KG1 (cell line): ENCODE measurements at regions not wholly inside any gene's neighbourhood (a gene's known extent, or its start where the extent isn't known, plus 50 kb on each side); places are given as distances from the start of the nearest gene placed in this dataset.
"Not testable (repeated sequence)": the region's sequence is repeated elsewhere in the genome, so short reads cannot be mapped to it uniquely, and the experiment has no call there.

Experiments
- DNase-seq: peaks from one replicate; lab custom pipeline; 2025; lab: John Stamatoyannopoulos, UW

DNA sequence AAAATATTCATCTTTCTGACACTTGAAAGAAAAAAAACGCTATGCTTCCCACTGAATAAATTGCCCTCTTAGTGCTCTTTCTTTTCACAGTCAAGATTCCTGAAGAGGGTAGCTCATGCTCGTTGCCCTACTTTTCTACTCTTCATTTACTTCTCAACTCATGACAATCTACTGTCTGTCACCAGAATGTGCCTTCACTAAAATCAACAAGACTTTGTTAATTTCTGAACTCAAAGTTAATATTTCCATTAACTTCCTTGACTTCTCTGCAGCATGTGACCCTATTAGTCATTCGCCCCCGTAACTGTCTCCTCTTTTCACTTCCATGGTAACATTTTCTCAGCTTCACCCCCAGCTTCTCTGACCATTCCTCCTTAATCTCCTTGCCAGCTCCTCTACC is 98.9 kb upstream of the MAPRE2 start:
- no peak for DNase-seq

GRCh38 chr18:34942975-34943374 is 98.2 kb upstream of the MAPRE2 start:
- no peak for DNase-seq

- DNase-seq, result no peak
Measured at GRCh38 chr18:34943587-34943986, 97.6 kb upstream of the MAPRE2 start.

GRCh38 chr18:34947711-34948125 is 93.5 kb upstream of the MAPRE2 start:
- no peak for DNase-seq

DNA sequence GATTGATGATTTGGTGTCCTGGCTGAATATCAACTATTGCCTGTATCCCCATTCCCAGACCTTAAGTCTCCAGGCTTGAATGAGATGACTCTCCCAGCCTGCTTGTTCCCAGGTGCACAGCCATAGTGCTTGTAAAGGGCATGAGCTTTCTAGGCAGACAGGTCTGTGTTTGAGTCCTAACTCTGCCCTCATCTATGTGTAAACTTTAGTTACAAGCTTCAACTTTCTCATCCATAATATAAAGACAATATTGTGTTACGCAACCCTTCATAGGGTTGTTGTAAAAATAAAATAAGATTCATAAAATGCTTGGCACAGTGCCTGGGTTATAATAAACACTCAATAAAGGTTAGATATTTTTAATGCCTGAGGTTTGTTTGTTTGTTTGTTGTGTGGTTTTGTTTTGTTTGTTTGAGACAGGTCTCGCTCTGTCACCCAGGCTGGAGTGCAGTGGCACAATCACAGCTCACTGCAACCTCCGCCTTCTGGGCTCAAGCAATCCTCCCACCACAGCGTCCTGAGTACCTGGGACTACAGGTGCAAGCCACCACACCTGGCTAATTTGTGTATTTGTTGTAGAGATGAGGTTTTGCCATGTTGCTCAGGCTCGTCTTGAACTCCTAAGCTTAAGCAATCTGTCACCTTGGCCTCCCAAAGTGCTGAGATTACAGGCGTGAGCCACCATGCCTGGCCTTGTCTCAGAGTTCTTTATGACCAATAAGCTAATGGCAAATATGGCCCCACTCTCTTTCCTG is 89.4 kb upstream of the MAPRE2 start:
- no peak for DNase-seq

GRCh38 chr18:34953212-34953611 is 88.0 kb upstream of the MAPRE2 start:
- no peak for DNase-seq

DNA sequence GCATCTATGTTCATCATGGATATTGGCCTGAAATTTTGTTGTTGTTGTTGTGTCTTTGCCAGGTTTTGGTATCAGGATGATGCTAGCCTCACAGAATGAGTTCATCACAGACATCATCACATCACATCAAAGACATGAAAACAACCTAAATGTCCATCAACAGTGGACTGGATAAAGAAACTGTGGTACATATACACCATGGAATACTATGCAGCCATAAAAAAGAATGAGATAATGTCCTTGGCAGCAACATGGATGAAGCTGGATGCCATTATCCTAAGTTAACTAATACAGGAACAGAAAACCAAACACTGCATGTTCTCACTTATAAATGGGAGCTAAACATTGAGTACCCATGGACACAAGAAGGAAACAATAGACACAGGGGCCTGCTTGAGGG is 85.7 kb upstream of the MAPRE2 start:
- DNase-seq, result not testable (repeated sequence)

- DNase-seq, result no peak
Measured at GRCh38 chr18:34956663-34957062, 84.5 kb upstream of the MAPRE2 start.

- DNase-seq, result no peak
Measured at GRCh38 chr18:34957119-34957863, 83.9 kb upstream of the MAPRE2 start.

- DNase-seq, result no peak
Measured at GRCh38 chr18:34957864-34958259, 83.4 kb upstream of the MAPRE2 start.

GRCh38 chr18:34959211-34959829 is 81.9 kb upstream of the MAPRE2 start:
- no peak for DNase-seq

- DNase-seq, result no peak
Measured at GRCh38 chr18:34959989-34960388, 81.2 kb upstream of the MAPRE2 start.

DNA sequence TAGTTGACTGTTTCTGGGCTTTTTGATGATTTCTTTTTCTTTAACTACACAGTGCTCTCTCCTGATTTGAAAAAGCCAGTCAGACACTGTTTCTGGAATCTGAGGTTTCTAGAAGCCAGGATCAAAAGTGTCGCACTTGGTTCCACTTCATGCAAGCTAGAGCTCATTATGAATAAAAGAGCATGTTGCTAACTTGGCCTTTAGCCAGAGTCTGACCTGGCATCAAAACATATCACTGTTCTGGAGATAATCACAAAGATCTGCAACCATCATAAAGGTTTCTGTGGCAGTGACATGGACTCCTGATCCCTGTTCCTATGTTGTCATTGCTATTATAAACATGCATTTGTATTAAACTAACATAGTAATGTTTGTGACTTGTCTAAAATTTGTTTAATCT is 76.1 kb upstream of the MAPRE2 start:
- no peak for DNase-seq

DNA sequence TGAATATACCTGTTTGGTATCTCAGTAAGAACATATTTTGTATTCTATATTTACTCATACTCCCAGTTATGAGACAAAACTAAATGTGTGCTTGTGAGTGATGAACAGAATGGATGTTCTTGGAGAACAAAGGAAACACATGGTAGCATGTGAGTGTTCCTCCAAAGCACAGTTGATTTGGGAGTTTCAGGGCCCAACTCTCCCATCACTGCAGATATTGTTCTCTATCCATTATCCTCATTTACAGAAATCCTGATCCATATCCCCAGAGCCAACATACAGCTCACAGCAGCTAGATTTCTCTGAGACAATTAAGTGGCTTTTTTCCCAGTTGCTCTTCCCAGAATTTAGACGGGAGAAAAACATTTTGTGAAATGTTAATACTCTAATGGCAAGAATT is 75.6 kb upstream of the MAPRE2 start:
- DNase-seq, result no peak

DNA sequence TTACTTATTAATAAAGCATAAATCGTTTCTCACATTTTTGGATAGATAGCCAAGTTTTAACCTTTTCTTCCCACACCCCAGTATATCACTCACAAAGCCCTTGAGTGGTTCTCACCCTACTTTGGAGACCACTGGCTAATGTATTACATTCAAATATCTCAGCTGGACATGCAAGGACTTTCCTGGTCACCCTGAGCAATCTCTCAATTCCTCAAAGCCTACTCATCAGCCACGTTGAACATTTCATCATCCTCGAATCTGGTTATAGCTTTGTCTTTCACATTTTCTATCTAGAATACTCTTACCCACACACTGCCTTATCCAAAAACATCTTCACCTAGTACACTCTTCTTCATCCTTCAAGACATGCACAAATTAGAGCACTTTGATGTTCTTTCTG is 71.1 kb upstream of the MAPRE2 start:
- DNase-seq, result no peak

- no peak for DNase-seq
Measured at GRCh38 chr18:34971313-34971712, 69.9 kb upstream of the MAPRE2 start.

DNA sequence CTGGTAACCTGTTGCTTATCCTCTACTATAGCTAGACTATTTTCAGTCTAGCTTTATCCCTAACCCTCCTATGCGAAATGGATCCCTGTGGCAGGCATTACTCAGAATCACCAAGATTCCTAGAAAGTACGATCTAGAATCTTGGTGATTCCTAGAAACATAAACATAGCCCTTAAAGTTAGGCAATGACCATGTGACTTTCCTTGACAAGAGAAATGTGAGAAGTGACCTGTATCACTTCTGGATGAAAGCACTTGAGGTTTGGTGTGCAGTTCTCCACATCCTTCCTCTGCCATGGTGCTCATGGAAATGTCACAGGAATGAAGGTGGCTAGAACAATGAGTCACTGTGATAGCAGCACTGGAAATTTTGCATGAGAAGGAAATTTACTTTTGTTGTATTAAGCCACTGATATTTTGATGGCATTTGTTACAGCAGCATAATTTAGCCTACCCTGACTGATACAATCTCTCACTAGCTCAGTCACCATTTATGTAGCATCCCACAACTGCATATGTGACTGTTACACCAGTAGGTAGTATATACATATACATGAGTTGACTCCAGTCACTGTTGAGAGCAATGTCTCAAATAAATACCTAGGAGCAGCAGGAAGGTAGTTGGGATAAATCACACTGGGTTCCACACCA is 68.3 kb upstream of the MAPRE2 start:
- DNase-seq, result no peak

- DNase-seq, result no peak
Measured at GRCh38 chr18:34976123-34976522, 65.1 kb upstream of the MAPRE2 start.

DNA sequence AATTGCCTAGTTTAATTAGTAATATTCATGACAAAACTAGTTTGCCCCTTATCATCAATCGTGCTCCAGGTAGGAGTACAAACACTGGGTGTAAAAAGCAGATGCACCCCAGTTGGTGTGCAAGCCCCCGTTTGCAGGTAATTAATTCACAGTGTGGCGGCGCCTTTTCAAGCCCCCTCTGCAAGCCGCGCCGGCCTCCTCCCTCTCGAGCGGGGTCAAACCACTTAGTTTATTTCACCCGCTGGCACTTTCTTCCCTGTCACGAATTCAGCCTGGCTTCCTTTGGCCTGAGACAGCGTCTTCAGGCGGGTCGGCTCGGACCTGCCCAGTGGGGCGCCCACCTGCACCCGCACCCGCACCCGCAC is 64.7 kb upstream of the MAPRE2 start:
- no peak for DNase-seq

DNA sequence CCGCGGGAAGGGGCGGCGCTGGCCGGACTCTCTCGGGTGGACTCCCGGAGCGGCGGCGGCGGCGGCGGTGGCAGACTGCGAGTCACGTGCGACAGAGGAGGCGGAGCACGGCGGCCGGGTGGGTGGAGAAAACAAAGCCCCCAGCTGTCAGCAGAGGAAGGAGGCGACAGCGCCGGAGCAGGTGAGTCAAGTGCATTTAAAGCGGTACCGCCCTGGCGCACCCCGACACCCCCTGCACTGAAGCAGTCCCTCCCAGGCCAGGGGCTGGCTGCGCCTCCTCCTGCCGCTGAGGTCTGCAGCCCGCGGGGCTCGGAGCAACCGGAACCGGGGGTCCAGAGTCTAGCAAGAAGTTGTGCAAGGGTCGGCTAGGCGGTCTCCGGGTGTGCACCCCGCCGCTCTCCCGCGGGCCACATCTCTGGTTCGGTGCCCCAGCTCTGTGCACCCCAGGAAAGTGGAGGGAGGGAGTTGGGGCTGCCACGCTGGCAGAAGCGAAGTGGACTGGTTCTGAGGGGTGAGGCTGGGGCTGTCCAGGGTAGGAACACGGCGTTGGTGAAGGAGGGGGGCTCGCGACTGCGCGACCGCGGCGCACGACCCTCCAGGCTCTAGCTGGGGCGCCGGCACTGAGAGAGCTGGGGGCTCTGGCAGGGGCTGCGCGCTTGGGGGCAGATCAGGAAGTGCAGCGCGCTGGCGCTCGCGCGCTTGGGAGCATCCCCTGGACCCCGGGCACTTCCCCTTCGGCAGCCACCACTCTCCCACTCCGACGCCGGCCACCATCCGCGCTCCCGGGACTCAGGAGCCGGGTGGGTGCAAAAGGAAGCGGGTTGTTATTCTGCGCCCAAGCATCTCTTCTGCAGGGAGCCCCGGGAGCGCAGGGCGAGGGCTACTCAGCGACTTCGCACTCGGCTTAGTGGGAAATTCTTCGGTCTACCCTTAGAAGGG is 64.0 kb upstream of the MAPRE2 start:
- peak; percentile 39 for DNase-seq

DNA sequence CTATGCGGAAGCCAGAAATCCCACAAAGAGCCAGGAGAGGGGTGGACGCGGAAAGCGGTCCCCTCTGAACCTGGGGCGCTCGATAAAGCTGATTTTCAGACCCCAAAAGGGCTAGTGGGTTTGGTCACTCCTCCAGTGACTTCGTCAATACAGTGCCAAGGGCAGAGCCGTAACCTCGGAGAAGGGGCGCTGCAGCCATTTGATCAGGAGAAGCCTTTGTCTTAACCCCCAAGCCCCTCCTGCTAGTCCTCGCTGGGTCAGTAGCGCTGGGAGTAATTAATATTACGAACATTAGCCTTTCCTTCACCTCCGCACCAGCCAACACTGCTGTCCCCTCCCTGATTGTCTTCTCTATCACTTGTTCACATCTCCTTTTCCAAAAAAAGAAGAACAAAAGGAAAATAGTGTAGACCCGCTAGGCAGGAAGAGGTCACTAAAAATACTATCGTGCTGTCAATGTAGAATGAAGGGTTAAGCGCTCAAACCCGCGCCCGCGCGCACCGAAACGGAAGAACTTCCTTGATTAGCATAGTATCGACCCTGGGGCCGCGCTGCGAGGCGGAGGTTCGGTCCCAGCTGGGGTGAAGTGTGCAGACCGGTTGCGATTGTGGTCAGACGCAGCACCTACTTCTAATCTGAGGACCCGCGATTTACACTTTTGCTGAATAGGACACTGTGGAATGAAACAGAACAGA is 63.2 kb upstream of the MAPRE2 start:
- DNase-seq, result peak; percentile 7
